Kidney (tissue), 13 donors: ENCODE measurements at regions not wholly inside any gene's neighbourhood (a gene's known extent, or its start where the extent isn't known, plus 50 kb on each side); places are given as distances from the start of the nearest gene placed in this dataset.

Experiments used
- DNase-seq, 5 donors: peaks; one replicate each; pipeline ENCODE4 v3.0.0-alpha.2; 2013 to 2020
- FAIRE-seq: peaks from 2 replicates; lab custom pipeline; 2012; peaks lifted over from hg19 to GRCh38; lab: Jason Lieb, UNC
- H3K27ac ChIP-seq, 2 donors: one replicate each; pipeline ENCODE4 v1.7.0; 2013; ENCODE audit warnings: low read depth in 2 of 2, low read length in 2 of 2, inconsistent platforms in 1 of 2
- H3K27me3 ChIP-seq: one replicate; pipeline ENCODE4 v1.7.1; 2013; ENCODE audit warnings: low read length, inconsistent platforms; ENCODE audit not compliant: control insufficient read depth, insufficient read depth
- H3K36me3 ChIP-seq, 3 donors: one replicate each; pipeline versions ENCODE4 v1.7.0 to v1.7.1; 2013; ENCODE audit warnings: low read length in 3 of 3, control low read depth in 1 of 3, inconsistent platforms in 1 of 3; ENCODE audit not compliant: insufficient read depth in 3 of 3, control insufficient read depth in 2 of 3
- H3K4me1 ChIP-seq, 3 donors: one replicate each; pipeline versions ENCODE4 v1.7.0 to v1.7.1; 2013; ENCODE audit warnings: low read length in 3 of 3, inconsistent platforms in 1 of 3, low read depth in 1 of 3; ENCODE audit not compliant: control insufficient read depth in 2 of 3, insufficient read depth in 2 of 3
- H3K4me3 ChIP-seq, 3 donors: one replicate each; pipeline versions ENCODE4 v1.7.0 to v1.8.1; 2013; ENCODE audit warnings: low read length in 3 of 3, control low read depth in 1 of 3, inconsistent platforms in 1 of 3
- H3K9ac ChIP-seq, 3 donors: one replicate each; pipeline versions ENCODE4 v1.7.0 to v1.7.1; 2013; ENCODE audit warnings: low read length in 3 of 3, control low read depth in 1 of 3, inconsistent platforms in 1 of 3
- H3K9me3 ChIP-seq, 3 donors: one replicate each; pipeline versions ENCODE4 v1.7.0 to v1.7.1; 2013; ENCODE audit warnings: low read length in 3 of 3, control low read depth in 1 of 3, inconsistent platforms in 1 of 3; ENCODE audit not compliant: control insufficient read depth in 2 of 3, insufficient read depth in 1 of 3
- intact Hi-C: fragments of 100-400 bp; cut with DNase I; formaldehyde crosslinking; loops from one replicate; pipeline ENCODE4 v1.11.1; 2022
- TF ChIP-seq, protein P1 (sequence below): IDR thresholded peaks from 3 replicates; pipeline ENCODE4 v1.5.1; 2012; ENCODE audit warnings: mild to moderate bottlenecking, moderate library complexity, borderline replicate concordance; ENCODE audit not compliant: insufficient read depth; ENCODE audit errors: extremely low read depth
- donor health status: control.
- donor health status: control.
- donor health status: control.
- donor health status: control.
- donor health status: control.
- donor health status: DM: yes; HTN: yes; CAD: no.
- donor health status: Normal renal cell carcinoma (clear cell type).

GRCh38 chr5:18630458-18631045 lies 996.3 kb downstream of the TAF11L14 start:
- Histone ChIP-seq H3K4me1 (no peaks in the 10 kb centered on the region), H3K4me3 (no peak overlapping the region), H3K36me3 (no peaks in the 10 kb centered on the region), H3K9ac (no peak overlapping the region), H3K9me3 (no peaks in the 10 kb centered on the region), H3K27me3 (no peaks in the 10 kb centered on the region), H3K27ac (no peak overlapping the region)
- intact Hi-C loops = no loop called here
- TF ChIP-seq, protein P1, sequence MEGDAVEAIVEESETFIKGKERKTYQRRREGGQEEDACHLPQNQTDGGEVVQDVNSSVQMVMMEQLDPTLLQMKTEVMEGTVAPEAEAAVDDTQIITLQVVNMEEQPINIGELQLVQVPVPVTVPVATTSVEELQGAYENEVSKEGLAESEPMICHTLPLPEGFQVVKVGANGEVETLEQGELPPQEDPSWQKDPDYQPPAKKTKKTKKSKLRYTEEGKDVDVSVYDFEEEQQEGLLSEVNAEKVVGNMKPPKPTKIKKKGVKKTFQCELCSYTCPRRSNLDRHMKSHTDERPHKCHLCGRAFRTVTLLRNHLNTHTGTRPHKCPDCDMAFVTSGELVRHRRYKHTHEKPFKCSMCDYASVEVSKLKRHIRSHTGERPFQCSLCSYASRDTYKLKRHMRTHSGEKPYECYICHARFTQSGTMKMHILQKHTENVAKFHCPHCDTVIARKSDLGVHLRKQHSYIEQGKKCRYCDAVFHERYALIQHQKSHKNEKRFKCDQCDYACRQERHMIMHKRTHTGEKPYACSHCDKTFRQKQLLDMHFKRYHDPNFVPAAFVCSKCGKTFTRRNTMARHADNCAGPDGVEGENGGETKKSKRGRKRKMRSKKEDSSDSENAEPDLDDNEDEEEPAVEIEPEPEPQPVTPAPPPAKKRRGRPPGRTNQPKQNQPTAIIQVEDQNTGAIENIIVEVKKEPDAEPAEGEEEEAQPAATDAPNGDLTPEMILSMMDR = no peak
- FAIRE-seq (no peak), DNase-seq (peak in 1 of 5 donors; percentile 27)

DNA sequence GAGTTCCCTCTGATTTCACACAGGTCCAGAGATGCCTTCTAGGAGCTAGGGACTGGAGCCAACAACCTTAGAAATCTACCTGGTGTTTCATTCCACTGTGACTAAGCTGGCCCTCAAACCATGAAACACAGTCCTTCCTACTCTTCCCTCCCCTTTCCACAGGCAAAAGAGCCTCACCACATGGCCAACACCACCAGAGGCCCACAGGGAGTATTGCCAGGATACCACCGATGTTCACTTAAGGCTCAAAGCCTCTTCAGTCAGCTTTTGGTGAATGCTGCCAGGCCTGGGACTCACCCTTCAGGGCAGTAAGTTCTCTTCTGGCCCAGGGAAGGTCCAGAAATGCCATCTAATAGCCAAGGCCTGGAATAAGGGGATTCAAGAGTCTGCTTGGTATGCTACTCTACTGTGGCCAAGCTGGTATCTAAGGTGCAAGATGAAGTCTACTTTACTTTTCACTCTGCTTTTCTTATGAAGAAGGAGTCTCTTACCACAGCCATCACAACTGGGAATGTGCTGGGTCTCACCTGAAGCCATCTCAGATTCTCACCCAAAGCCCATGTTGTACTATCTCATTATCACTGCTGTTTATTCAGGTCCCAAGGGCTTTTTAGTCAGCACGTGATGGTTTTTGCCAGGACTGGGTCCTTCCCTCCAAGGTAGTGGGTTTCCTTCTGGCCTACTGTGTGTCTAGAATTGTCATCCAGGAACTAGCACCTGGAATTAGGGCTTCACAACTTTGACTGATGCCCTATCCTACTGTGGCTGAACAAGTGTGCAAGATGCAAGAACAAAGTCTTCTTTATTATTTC lies 1018.4 kb downstream of the TAF11L14 start:
- TF ChIP-seq, protein P1 = no peak
- DNase-seq (no peak), FAIRE-seq (no peak)
- H3K27me3 ChIP-seq = no peaks in the 10 kb centered on the region
- H3K4me3 ChIP-seq = no peak overlapping the region
- intact Hi-C loops = no loop called here
- H3K9me3 ChIP-seq = peaks cover 0 to 5% (median 0%) of the 10 kb centered on the region in 3 donors
- H3K27ac ChIP-seq = no peak overlapping the region
- no peaks in the 10 kb centered on the region for H3K36me3 ChIP-seq
- no peaks in the 10 kb centered on the region for H3K4me1 ChIP-seq
- no peak overlapping the region for H3K9ac ChIP-seq

- TF ChIP-seq, protein P1 = no peak
- intact Hi-C loops = no loop called here
- H3K4me1 ChIP-seq = no peaks in the 10 kb centered on the region
- no peak overlapping the region for H3K9ac ChIP-seq
- H3K9me3 ChIP-seq = peaks cover 0 to 5% (median 0%) of the 10 kb centered on the region in 3 donors
- no peaks in the 10 kb centered on the region for H3K27me3 ChIP-seq
- no peak overlapping the region for H3K4me3 ChIP-seq
- H3K27ac ChIP-seq = no peak overlapping the region
- H3K36me3 ChIP-seq = no peaks in the 10 kb centered on the region
- FAIRE-seq = no peak
- DNase-seq = no peak
These were observed 1019.0 kb downstream of the TAF11L14 start for GRCh38 chr5:18653216-18653752.
